ENCODE measurements at regions not wholly inside any gene's neighbourhood (a gene's known extent, or its start where the extent isn't known, plus 50 kb on each side); places are given as distances from the start of the nearest gene placed in this dataset.

DNA sequence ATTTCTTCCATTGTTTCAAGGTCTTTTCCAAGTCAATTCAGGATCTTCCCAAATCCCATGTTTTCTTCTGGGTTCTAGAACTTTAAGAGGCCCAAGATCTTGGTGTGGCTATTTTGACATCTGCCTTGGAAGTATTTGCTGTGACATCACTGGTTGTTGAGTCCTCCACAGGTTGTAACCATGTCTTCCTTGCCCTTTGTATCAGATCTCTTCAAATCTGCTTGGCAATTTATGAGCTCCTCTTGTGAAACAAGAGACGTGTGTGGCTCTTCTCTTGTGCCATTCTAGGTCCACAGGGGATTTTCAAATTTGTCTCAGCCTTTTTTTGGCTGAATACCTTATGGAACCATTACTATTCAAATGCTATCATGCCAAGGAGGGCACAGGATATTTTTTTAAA, 60.3 kb upstream of the KCNK2 start:
- DNase-seq (ENCODE audit: low read depth in 1 of 2, low spot score in 1 of 2): no peak
- Histone ChIP-seq H3K27ac (replicated peaks) (no peak overlapping the region), H3K27me3 (ENCODE audit: insufficient read depth, poor library complexity, severe bottlenecking) (no peaks in the 10 kb centered on the region), H3K4me3 (replicated peaks; ENCODE audit: insufficient read depth, low read length) (no peak overlapping the region)
- TF ChIP-seq, protein P1, sequence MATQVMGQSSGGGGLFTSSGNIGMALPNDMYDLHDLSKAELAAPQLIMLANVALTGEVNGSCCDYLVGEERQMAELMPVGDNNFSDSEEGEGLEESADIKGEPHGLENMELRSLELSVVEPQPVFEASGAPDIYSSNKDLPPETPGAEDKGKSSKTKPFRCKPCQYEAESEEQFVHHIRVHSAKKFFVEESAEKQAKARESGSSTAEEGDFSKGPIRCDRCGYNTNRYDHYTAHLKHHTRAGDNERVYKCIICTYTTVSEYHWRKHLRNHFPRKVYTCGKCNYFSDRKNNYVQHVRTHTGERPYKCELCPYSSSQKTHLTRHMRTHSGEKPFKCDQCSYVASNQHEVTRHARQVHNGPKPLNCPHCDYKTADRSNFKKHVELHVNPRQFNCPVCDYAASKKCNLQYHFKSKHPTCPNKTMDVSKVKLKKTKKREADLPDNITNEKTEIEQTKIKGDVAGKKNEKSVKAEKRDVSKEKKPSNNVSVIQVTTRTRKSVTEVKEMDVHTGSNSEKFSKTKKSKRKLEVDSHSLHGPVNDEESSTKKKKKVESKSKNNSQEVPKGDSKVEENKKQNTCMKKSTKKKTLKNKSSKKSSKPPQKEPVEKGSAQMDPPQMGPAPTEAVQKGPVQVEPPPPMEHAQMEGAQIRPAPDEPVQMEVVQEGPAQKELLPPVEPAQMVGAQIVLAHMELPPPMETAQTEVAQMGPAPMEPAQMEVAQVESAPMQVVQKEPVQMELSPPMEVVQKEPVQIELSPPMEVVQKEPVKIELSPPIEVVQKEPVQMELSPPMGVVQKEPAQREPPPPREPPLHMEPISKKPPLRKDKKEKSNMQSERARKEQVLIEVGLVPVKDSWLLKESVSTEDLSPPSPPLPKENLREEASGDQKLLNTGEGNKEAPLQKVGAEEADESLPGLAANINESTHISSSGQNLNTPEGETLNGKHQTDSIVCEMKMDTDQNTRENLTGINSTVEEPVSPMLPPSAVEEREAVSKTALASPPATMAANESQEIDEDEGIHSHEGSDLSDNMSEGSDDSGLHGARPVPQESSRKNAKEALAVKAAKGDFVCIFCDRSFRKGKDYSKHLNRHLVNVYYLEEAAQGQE (IDR thresholded peaks at IDR 0.05; ENCODE audit: insufficient replicate concordance, low read depth): no peak
- no peak for TF ChIP-seq SPI1 (IDR thresholded peaks at IDR 0.05; ENCODE audit: borderline replicate concordance, low read depth)
- no peak for TF ChIP-seq POLR2AphosphoS5 (IDR thresholded peaks at IDR 0.05; ENCODE audit: low read depth)
- TF ChIP-seq GABPA (IDR thresholded peaks at IDR 0.05; ENCODE audit: low read depth): no peak
- TF ChIP-seq, protein P2, sequence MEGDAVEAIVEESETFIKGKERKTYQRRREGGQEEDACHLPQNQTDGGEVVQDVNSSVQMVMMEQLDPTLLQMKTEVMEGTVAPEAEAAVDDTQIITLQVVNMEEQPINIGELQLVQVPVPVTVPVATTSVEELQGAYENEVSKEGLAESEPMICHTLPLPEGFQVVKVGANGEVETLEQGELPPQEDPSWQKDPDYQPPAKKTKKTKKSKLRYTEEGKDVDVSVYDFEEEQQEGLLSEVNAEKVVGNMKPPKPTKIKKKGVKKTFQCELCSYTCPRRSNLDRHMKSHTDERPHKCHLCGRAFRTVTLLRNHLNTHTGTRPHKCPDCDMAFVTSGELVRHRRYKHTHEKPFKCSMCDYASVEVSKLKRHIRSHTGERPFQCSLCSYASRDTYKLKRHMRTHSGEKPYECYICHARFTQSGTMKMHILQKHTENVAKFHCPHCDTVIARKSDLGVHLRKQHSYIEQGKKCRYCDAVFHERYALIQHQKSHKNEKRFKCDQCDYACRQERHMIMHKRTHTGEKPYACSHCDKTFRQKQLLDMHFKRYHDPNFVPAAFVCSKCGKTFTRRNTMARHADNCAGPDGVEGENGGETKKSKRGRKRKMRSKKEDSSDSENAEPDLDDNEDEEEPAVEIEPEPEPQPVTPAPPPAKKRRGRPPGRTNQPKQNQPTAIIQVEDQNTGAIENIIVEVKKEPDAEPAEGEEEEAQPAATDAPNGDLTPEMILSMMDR (IDR thresholded peaks at IDR 0.05; ENCODE audit: insufficient read depth, low read length): no peak

DNA sequence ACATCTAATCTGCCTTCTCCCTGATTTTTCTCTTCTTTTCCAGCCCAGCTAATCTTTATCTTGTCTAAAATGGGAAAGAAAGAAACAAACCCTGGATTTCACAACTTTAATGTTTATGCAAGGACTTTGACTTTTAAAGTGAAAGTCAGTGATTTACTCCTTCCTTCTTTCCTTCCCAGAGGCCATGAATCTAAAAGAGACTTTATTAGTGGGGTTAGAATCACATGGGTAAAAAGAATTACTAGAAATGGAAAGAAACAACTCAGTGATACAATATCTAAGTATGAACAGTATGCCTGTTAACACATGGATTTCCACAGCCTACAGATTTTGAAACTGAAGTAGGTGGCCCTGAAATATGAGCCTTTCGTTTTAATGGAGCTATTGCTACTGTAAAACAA, 59.8 kb upstream of the KCNK2 start:
- Histone ChIP-seq H3K27me3 (ENCODE audit: insufficient read depth, poor library complexity, severe bottlenecking) (no peaks in the 10 kb centered on the region), H3K4me3 (replicated peaks; ENCODE audit: insufficient read depth, low read length) (no peak overlapping the region), H3K27ac (replicated peaks) (no peak overlapping the region)
- TF ChIP-seq, protein P2 (IDR thresholded peaks at IDR 0.05; ENCODE audit: insufficient read depth, low read length): no peak
- TF ChIP-seq GABPA (IDR thresholded peaks at IDR 0.05; ENCODE audit: low read depth) (no peak), POLR2AphosphoS5 (IDR thresholded peaks at IDR 0.05; ENCODE audit: low read depth) (no peak), SPI1 (IDR thresholded peaks at IDR 0.05; ENCODE audit: borderline replicate concordance, low read depth) (no peak)
- TF ChIP-seq, protein P1 (IDR thresholded peaks at IDR 0.05; ENCODE audit: insufficient replicate concordance, low read depth): no peak
- no peak for DNase-seq (ENCODE audit: low read depth in 1 of 2, low spot score in 1 of 2)

DNA sequence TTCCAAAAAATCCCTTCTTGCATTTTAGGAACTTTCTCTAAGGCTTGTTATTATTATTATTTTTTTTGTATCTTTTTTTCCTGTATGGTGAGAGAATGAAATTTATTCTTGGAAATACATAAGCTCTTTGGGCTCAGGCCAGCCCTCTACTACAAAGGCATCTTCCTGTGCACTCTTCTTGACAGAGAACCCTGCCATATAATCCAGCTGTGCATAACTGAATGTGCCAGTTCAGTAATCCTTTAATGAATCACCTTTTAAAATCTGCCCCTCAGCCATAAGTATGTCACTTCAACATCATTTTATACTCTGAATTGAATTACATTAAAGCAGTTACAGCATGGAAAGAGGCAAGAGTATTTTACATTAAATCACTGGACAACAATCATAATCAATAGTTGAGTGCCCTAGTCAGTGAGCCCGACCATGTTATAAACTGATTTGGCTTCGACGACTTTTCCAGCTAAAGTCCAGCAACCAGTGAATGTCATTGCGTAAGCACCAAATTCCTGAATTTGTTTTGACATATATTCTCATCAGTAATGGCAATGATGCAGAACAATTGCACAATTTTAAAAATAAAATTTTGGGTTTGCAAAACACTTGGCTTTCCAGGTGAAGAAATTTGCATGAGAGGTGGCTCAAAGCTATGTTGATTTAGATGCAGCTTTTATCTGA, 59.2 kb upstream of the KCNK2 start:
- no peak for DNase-seq (ENCODE audit: low read depth in 1 of 2, low spot score in 1 of 2)
- no peaks in the 10 kb centered on the region for H3K27me3 ChIP-seq (ENCODE audit: insufficient read depth, poor library complexity, severe bottlenecking)
- TF ChIP-seq, protein P1 (IDR thresholded peaks at IDR 0.05; ENCODE audit: insufficient replicate concordance, low read depth): no peak
- TF ChIP-seq, protein P2 (IDR thresholded peaks at IDR 0.05; ENCODE audit: insufficient read depth, low read length): no peak
- no peak for TF ChIP-seq POLR2AphosphoS5 (IDR thresholded peaks at IDR 0.05; ENCODE audit: low read depth)
- no peak for TF ChIP-seq SPI1 (IDR thresholded peaks at IDR 0.05; ENCODE audit: borderline replicate concordance, low read depth)
- TF ChIP-seq GABPA (IDR thresholded peaks at IDR 0.05; ENCODE audit: low read depth): no peak
- H3K4me3 ChIP-seq (replicated peaks; ENCODE audit: insufficient read depth, low read length): no peak overlapping the region
- no peak overlapping the region for H3K27ac ChIP-seq (replicated peaks)

Data from HL-60 (cell line).